ENCODE measurements at regions not wholly inside any gene's neighbourhood (a gene's known extent, or its start where the extent isn't known, plus 50 kb on each side); places are given as distances from the start of the nearest gene placed in this dataset.

GRCh38 chrX:39338583-39338982 lies 537.3 kb downstream of the MID1IP1 start:
- no peak overlapping the region for H3K27ac ChIP-seq
- TF ChIP-seq, protein P1, sequence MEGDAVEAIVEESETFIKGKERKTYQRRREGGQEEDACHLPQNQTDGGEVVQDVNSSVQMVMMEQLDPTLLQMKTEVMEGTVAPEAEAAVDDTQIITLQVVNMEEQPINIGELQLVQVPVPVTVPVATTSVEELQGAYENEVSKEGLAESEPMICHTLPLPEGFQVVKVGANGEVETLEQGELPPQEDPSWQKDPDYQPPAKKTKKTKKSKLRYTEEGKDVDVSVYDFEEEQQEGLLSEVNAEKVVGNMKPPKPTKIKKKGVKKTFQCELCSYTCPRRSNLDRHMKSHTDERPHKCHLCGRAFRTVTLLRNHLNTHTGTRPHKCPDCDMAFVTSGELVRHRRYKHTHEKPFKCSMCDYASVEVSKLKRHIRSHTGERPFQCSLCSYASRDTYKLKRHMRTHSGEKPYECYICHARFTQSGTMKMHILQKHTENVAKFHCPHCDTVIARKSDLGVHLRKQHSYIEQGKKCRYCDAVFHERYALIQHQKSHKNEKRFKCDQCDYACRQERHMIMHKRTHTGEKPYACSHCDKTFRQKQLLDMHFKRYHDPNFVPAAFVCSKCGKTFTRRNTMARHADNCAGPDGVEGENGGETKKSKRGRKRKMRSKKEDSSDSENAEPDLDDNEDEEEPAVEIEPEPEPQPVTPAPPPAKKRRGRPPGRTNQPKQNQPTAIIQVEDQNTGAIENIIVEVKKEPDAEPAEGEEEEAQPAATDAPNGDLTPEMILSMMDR (IDR thresholded peaks at IDR 0.05), result no peak
- ATAC-seq (ENCODE audit: insufficient number of reproducible peaks, low FRiP score, low read depth) (no peak), DNase-seq (ENCODE audit: low spot score) (no peak)
- H3K9me3 ChIP-seq, result no peaks in the 10 kb centered on the region
- no peaks in the 10 kb centered on the region for H3K36me3 ChIP-seq
- no peak overlapping the region for H3K4me3 ChIP-seq
- H3K27me3 ChIP-seq (replicated peaks; ENCODE audit: insufficient read depth), result no peaks in the 10 kb centered on the region
- H3K4me1 ChIP-seq (ENCODE audit: control insufficient read depth in 1 of 2, low read depth in 2 of 2), result peaks cover 3 to 41% of the 10 kb centered on the region in 2 donors

DNA sequence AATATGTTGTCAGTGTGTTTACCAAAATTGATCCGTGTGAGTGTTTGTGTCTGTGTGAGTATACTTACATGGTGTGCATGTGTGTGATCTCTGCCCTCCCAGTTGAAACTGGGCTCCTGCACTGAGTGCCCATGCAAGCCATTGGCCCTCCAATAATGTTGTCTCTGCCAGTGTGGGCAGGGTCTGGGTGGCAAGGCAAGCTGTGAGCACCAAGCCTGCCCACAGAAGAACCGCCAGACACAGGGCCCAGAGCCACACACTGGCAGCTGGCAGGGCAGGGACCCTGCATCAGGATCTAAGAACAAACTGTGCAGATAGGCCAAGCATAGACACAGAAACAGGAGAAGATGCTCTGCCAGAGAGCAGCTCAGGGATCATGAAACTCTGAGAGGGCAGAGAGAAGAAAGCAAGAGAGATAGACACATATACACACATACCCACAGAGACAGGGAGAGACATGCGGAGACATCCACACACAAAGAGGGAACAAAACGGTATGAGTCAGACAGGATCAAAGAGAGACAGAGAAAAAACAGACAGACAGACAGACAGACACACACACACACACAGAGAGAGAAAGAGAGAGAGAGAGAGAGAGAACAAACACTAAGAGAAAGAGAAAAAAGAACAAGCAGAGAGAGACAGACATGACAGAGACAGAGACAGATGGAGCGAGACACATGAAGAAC lies 555.0 kb downstream of the MID1IP1 start:
- no peak overlapping the region for H3K27ac ChIP-seq
- H3K4me3 ChIP-seq, result no peak overlapping the region
- H3K27me3 ChIP-seq (replicated peaks; ENCODE audit: insufficient read depth), result no peaks in the 10 kb centered on the region
- no peak for ATAC-seq (ENCODE audit: insufficient number of reproducible peaks, low FRiP score, low read depth)
- no peaks in the 10 kb centered on the region for H3K9me3 ChIP-seq
- H3K36me3 ChIP-seq, result no peaks in the 10 kb centered on the region
- no peaks in the 10 kb centered on the region for H3K4me1 ChIP-seq (ENCODE audit: control insufficient read depth in 1 of 2, low read depth in 2 of 2)
- TF ChIP-seq, protein P1 (IDR thresholded peaks at IDR 0.05), result no peak
- no peak for DNase-seq (ENCODE audit: low spot score)

DNA sequence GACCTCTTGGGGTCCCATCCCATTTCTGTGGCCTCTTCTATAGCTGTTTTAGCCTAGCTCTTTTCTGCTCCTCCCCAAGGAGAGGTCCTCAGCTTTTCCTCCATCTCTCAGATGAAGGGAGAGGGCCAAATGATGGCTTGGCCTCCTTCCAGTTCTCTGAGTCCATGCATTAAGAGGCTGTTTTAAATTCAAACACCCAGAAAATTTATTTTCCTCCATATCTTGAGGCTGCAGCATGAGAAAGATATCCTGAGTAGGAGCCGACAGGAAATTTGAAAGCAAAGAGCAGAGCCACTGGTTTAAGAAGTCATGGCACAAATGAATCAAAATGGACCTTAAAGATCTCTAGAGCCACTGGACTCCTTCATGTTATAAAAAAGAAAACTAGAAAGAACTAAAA lies 558.8 kb downstream of the MID1IP1 start:
- no peak for ATAC-seq (ENCODE audit: insufficient number of reproducible peaks, low FRiP score, low read depth)
- Histone ChIP-seq H3K36me3 (no peaks in the 10 kb centered on the region), H3K4me1 (ENCODE audit: control insufficient read depth in 1 of 2, low read depth in 2 of 2) (no peaks in the 10 kb centered on the region), H3K9me3 (no peaks in the 10 kb centered on the region), H3K4me3 (no peak overlapping the region), H3K27ac (no peak overlapping the region), H3K27me3 (replicated peaks; ENCODE audit: insufficient read depth) (no peaks in the 10 kb centered on the region)
- DNase-seq (ENCODE audit: low spot score), result no peak
- TF ChIP-seq, protein P1 (IDR thresholded peaks at IDR 0.05), result no peak

GRCh38 chrX:39361736-39362135 lies 560.5 kb downstream of the MID1IP1 start:
- TF ChIP-seq, protein P1 (IDR thresholded peaks at IDR 0.05), result no peak
- no peak for ATAC-seq (ENCODE audit: insufficient number of reproducible peaks, low FRiP score, low read depth)

GRCh38 chrX:39367416-39367815 lies 566.2 kb downstream of the MID1IP1 start:
- TF ChIP-seq, protein P1 (IDR thresholded peaks at IDR 0.05), result no peak
- Histone ChIP-seq H3K9me3 (no peaks in the 10 kb centered on the region), H3K27ac (no peak overlapping the region), H3K4me3 (no peak overlapping the region), H3K4me1 (ENCODE audit: control insufficient read depth in 1 of 2, low read depth in 2 of 2) (no peaks in the 10 kb centered on the region), H3K27me3 (replicated peaks; ENCODE audit: insufficient read depth) (no peaks in the 10 kb centered on the region), H3K36me3 (no peaks in the 10 kb centered on the region)
- ATAC-seq (ENCODE audit: insufficient number of reproducible peaks, low FRiP score, low read depth) (no peak), DNase-seq (ENCODE audit: low spot score) (no peak)

More at GRCh38 chrX:39361736-39362135, 560.5 kb downstream of the MID1IP1 start:
- no peaks in the 10 kb centered on the region for H3K27me3 ChIP-seq (replicated peaks; ENCODE audit: insufficient read depth)
- no peak overlapping the region for H3K4me3 ChIP-seq
- H3K36me3 ChIP-seq, result no peaks in the 10 kb centered on the region
- DNase-seq (ENCODE audit: low spot score), result no peak
- no peaks in the 10 kb centered on the region for H3K4me1 ChIP-seq (ENCODE audit: control insufficient read depth in 1 of 2, low read depth in 2 of 2)
- no peaks in the 10 kb centered on the region for H3K9me3 ChIP-seq
- H3K27ac ChIP-seq, result no peak overlapping the region
